ENCODE measurements at regions not wholly inside any gene's neighbourhood (a gene's known extent, or its start where the extent isn't known, plus 50 kb on each side); places are given as distances from the start of the nearest gene placed in this dataset.

GRCh38 chr2:168300460-168300859 is 53.1 kb upstream of the STK39 start:
- no peak overlapping the region for H3K4me3 ChIP-seq (ENCODE audit: low read length)
- TF ChIP-seq, protein P1, sequence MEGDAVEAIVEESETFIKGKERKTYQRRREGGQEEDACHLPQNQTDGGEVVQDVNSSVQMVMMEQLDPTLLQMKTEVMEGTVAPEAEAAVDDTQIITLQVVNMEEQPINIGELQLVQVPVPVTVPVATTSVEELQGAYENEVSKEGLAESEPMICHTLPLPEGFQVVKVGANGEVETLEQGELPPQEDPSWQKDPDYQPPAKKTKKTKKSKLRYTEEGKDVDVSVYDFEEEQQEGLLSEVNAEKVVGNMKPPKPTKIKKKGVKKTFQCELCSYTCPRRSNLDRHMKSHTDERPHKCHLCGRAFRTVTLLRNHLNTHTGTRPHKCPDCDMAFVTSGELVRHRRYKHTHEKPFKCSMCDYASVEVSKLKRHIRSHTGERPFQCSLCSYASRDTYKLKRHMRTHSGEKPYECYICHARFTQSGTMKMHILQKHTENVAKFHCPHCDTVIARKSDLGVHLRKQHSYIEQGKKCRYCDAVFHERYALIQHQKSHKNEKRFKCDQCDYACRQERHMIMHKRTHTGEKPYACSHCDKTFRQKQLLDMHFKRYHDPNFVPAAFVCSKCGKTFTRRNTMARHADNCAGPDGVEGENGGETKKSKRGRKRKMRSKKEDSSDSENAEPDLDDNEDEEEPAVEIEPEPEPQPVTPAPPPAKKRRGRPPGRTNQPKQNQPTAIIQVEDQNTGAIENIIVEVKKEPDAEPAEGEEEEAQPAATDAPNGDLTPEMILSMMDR (IDR thresholded peaks at IDR 0.05; ENCODE audit: insufficient read depth, low read depth, low read length, missing control alignments), result no peak
- DNase-seq (ENCODE audit: low read depth), result no peak

- H3K4me3 ChIP-seq (ENCODE audit: low read length), result no peak overlapping the region
- TF ChIP-seq, protein P1 (IDR thresholded peaks at IDR 0.05; ENCODE audit: insufficient read depth, low read depth, low read length, missing control alignments), result no peak
- no peak for DNase-seq (ENCODE audit: low read depth)
These were observed 56.8 kb upstream of the STK39 start for GRCh38 chr2:168304024-168304681.

DNA sequence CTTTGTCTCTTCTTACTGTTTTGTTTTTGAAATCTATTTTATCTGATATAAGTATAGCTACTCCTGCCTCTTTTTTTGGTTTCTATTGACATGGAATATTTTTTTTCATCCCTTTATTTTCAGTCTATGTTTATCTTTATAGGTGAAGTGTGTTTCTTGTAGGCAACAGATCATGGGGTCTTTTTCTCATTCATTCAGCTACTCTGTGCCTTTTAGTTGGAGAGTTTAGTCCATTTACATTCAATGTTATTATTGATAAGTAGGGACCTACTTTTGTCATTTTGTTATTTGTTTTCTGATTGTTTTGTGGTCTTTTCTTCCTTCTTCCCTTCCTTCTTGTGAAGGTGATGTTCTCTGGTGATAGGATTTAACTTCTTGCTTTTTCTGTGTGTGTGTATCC is 60.0 kb upstream of the STK39 start:
- no peak overlapping the region for H3K4me3 ChIP-seq (ENCODE audit: low read length)
- TF ChIP-seq, protein P1 (IDR thresholded peaks at IDR 0.05; ENCODE audit: insufficient read depth, low read depth, low read length, missing control alignments), result no peak
- DNase-seq (ENCODE audit: low read depth), result no peak

DNA sequence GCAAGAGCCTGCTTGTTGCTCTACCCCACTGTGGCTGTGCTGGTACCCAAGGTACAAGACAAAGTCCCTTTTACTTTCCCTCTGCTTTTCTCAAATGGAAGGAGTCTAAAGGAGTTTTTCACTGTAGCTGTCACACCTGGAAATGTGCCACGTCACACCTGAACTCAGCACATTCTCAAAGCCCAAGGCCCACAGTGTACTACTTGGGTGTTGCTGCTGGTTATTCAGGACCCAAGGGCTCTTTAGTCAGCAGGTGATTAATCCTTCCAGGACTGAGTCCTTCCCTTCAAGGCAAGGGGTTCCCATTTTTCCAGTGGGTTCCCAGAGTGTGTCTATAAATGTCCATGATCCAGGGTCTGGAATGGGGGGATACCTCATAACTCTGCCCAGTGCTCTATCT is 63.2 kb upstream of the STK39 start:
- TF ChIP-seq, protein P1 (IDR thresholded peaks at IDR 0.05; ENCODE audit: insufficient read depth, low read depth, low read length, missing control alignments), result no peak
- no peak overlapping the region for H3K4me3 ChIP-seq (ENCODE audit: low read length)
- DNase-seq (ENCODE audit: low read depth), result peak; percentile 67

DNA sequence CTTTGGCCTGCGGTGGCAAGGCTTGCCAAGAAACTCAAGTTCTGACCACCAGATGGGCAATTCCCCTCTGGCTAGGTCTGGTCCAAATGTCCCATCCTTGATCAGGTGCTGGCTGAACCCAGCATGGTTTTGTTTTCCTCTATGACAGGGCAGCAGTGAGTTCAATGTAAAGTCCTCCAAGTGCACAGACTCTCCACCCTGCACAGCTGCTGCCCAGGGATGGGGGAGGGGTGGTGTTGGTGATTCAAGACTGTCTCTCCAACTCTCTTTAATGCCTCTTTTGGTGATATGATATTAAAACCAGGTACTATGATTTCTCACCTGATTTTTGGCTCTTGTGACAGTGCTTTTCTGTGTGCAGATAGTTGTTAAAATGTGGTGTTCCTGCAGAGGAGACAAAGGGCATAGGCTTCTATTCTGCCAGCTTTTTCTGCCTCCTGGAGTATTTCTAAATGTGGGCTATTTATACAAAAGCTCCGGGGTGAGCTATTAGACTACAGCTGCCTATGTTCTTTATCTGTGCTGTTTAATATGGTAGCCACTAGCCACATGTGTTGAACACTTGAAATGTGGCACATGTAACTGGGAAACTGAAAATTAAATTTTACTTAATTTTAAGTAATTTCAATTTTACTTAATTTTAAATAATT is 64.0 kb upstream of the STK39 start:
- H3K4me3 ChIP-seq (ENCODE audit: low read length), result no peak overlapping the region
- TF ChIP-seq, protein P1 (IDR thresholded peaks at IDR 0.05; ENCODE audit: insufficient read depth, low read depth, low read length, missing control alignments), result no peak
- DNase-seq (ENCODE audit: low read depth), result peak; percentile 13

GRCh38 chr2:168312036-168312822 is 64.8 kb upstream of the STK39 start:
- H3K4me3 ChIP-seq (ENCODE audit: low read length), result no peak overlapping the region
- DNase-seq (ENCODE audit: low read depth), result no peak
- TF ChIP-seq, protein P1 (IDR thresholded peaks at IDR 0.05; ENCODE audit: insufficient read depth, low read depth, low read length, missing control alignments), result no peak
